ENCODE measurements at regions not wholly inside any gene's neighbourhood (a gene's known extent, or its start where the extent isn't known, plus 50 kb on each side); places are given as distances from the start of the nearest gene placed in this dataset.
A peak's percentile ranks its signal among the peaks of the same experiment; 100 is the strongest.

- WGBS (ENCODE audit: missing lambda C conversion rate) = 8% methylated on average over 3 of the region's 3 CpGs
- TF ChIP-seq SMC3 (IDR thresholded peaks at IDR 0.05) (no peak), CTCF (IDR thresholded peaks at IDR 0.05) (no peak), GATA3 (IDR thresholded peaks at IDR 0.05; ENCODE audit: borderline replicate concordance) (no peak), RCOR1 (IDR thresholded peaks at IDR 0.05; ENCODE audit: low read depth, low read length) (no peak), ZNF302 (CRISPR knock-in tag; IDR thresholded peaks at IDR 0.05) (no peak), BCL3 (IDR thresholded peaks at IDR 0.05) (no peak), FOSL2 (IDR thresholded peaks at IDR 0.05) (no peak), FOSL2 (CRISPR knock-in tag; IDR thresholded peaks at IDR 0.05) (no peak), TP53 (CRISPR knock-in tag; IDR thresholded peaks at IDR 0.05) (no peak), CHD4 (IDR thresholded peaks at IDR 0.05; ENCODE audit: borderline replicate concordance) (no peak), NPAS2 (CRISPR knock-in tag; IDR thresholded peaks at IDR 0.05; ENCODE audit: borderline replicate concordance) (no peak), ZSCAN20 (CRISPR knock-in tag; IDR thresholded peaks at IDR 0.05) (no peak), POLR2AphosphoS2 (conservative IDR thresholded peaks at IDR 0.05; ENCODE audit: low read length) (no peak), EHMT2 (IDR thresholded peaks at IDR 0.05; ENCODE audit: low read depth) (no peak), CBX8 (IDR thresholded peaks at IDR 0.05) (no peak)
- TF ChIP-seq, protein P1, sequence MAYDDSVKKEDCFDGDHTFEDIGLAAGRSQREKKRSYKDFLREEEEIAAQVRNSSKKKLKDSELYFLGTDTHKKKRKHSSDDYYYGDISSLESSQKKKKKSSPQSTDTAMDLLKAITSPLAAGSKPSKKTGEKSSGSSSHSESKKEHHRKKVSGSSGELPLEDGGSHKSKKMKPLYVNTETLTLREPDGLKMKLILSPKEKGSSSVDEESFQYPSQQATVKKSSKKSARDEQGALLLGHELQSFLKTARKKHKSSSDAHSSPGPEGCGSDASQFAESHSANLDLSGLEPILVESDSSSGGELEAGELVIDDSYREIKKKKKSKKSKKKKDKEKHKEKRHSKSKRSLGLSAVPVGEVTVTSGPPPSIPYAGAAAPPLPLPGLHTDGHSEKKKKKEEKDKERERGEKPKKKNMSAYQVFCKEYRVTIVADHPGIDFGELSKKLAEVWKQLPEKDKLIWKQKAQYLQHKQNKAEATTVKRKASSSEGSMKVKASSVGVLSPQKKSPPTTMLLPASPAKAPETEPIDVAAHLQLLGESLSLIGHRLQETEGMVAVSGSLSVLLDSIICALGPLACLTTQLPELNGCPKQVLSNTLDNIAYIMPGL (CRISPR knock-in tag; IDR thresholded peaks at IDR 0.05; ENCODE audit: borderline replicate concordance) = no peak
- TF ChIP-seq, protein P2, sequence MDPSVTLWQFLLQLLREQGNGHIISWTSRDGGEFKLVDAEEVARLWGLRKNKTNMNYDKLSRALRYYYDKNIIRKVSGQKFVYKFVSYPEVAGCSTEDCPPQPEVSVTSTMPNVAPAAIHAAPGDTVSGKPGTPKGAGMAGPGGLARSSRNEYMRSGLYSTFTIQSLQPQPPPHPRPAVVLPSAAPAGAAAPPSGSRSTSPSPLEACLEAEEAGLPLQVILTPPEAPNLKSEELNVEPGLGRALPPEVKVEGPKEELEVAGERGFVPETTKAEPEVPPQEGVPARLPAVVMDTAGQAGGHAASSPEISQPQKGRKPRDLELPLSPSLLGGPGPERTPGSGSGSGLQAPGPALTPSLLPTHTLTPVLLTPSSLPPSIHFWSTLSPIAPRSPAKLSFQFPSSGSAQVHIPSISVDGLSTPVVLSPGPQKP (IDR thresholded peaks at IDR 0.05; ENCODE audit: low read depth, low read length) = no peak
- ATAC-seq (no peak), DNase-seq (ENCODE audit: low read depth in 1 of 2, low spot score in 1 of 2) (no peak), FAIRE-seq (no peak)
- ChIA-PET CTCF (no interaction called here), POLR2A (no interaction called here)
- Histone ChIP-seq H3K4me3 (no peak overlapping the region), H3K9me3 (no peaks in the 10 kb centered on the region), H3K4me1 (no peaks in the 10 kb centered on the region), H3K4me2 (no peak overlapping the region), H3K27ac (no peak overlapping the region)
Measured at GRCh38 chr4:117249333-117249732, 164.0 kb upstream of the TRAM1L1 start.

DNA sequence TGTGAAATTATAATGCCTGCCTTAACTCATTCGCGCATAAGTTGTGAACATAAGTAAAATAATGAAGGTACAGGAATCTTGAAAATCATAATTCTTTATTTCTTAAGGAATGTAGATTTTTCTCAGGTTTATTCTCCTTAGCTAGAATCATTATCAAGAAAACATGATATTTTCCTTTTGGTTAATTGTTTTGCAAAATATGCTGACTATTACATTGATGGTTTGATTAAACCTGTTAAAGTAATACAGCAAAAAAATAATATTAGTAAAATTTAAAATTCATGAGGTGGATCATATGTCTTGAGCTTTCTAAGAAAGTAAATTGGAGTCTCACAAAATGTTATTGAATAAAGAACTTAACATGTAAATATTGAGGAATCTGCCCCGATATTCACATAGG lies 178.7 kb upstream of the TRAM1L1 start:
- no peaks in the 10 kb centered on the region for H3K9me3 ChIP-seq
- WGBS (ENCODE audit: missing lambda C conversion rate) = 81% methylated on average over 3 of the region's 3 CpGs
- ChIA-PET CTCF (no interaction called here), POLR2A (no interaction called here)
- TF ChIP-seq NR3C1 (IDR thresholded peaks at IDR 0.05) (no peak), CBX8 (IDR thresholded peaks at IDR 0.05) (no peak), MAFK (IDR thresholded peaks at IDR 0.05; ENCODE audit: partially characterized antibody) (peak; percentile 15)
- no peak for DNase-seq (ENCODE audit: low read depth in 1 of 2, low spot score in 1 of 2)
- H3K4me2 ChIP-seq = no peak overlapping the region
- no peak overlapping the region for H3K27ac ChIP-seq
- ATAC-seq = no peak
- H3K4me1 ChIP-seq = no peaks in the 10 kb centered on the region
- no peak for FAIRE-seq
- no peak overlapping the region for H3K4me3 ChIP-seq

DNA sequence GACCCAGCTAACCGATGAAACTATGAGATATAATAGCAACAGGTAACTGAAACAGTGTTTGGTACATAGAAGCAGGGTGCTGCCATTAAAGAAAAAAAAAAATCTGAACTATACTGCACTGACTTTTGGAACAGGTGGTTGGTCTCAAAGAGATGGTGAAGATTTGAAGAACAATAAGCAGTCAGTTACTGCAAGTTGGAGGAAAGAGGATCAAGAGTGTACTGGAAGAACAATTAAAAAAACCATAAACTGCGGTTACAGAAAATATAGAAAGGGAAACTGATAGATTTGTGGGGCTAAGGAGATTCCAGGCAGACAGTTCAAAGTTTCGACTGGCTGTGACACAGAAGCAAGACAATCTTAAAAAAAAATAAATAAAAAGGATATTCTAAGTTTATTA lies 181.9 kb upstream of the TRAM1L1 start:
- no peak overlapping the region for H3K4me2 ChIP-seq
- DNase-seq (ENCODE audit: low read depth in 1 of 2, low spot score in 1 of 2) = no peak
- TF ChIP-seq SREBF2 (IDR thresholded peaks at IDR 0.05) = no peak
- TF ChIP-seq JUN (IDR thresholded peaks at IDR 0.05) = no peak
- TF ChIP-seq POLR2A (IDR thresholded peaks at IDR 0.05; ENCODE audit: low read length) = no peak
- no peak for TF ChIP-seq HDAC2 (IDR thresholded peaks at IDR 0.05)
- TF ChIP-seq NPAS2 (CRISPR knock-in tag; IDR thresholded peaks at IDR 0.05; ENCODE audit: borderline replicate concordance) = no peak
- no peak for TF ChIP-seq HOXB5 (CRISPR knock-in tag; IDR thresholded peaks at IDR 0.05)
- H3K4me3 ChIP-seq = no peak overlapping the region
- ATAC-seq = no peak
- no peak for FAIRE-seq
- CTCF ChIA-PET = no interaction called here
- H3K27ac ChIP-seq = no peak overlapping the region
- 6% methylated on average over 3 of the region's 3 CpGs for WGBS (ENCODE audit: missing lambda C conversion rate)
- H3K4me1 ChIP-seq = no peaks in the 10 kb centered on the region
- POLR2A ChIA-PET = no interaction called here
- H3K9me3 ChIP-seq = no peaks in the 10 kb centered on the region

Measured in A549 (cell line).